ENCODE measurements at regions not wholly inside any gene's neighbourhood (a gene's known extent, or its start where the extent isn't known, plus 50 kb on each side); places are given as distances from the start of the nearest gene placed in this dataset.

GRCh38 chr6:1136415-1136774 is 175.5 kb upstream of the FOXQ1 start:
- ATAC-seq: no peak
- 32% methylated on average over 10 of the region's 10 CpGs for WGBS (ENCODE audit: insufficient coverage, insufficient replicate concordance, low lambda C conversion rate, missing lambda C conversion rate)
- Histone ChIP-seq H3K79me2 (ENCODE audit: control insufficient read depth, insufficient read depth, low read length) (no peaks in the 10 kb centered on the region), H4K20me1 (ENCODE audit: control insufficient read depth, insufficient read depth) (no peaks in the 10 kb centered on the region), H3K4me1 (ENCODE audit: control insufficient read depth, insufficient read depth, low read length) (no peaks in the 10 kb centered on the region), H3K4me2 (ENCODE audit: control insufficient read depth, insufficient read depth) (no peak overlapping the region), H3K9me3 (replicated peaks; ENCODE audit: control insufficient read depth, insufficient read depth, low read length) (no peaks in the 10 kb centered on the region; the same call in 2 of the 3 replicates), H3K27ac (ENCODE audit: control insufficient read depth, insufficient read depth) (no peak overlapping the region), H3K27me3 (replicated peaks in 1 of 2; ENCODE audit: control insufficient read depth in 2 of 2, insufficient read depth in 2 of 2, low read length in 1 of 2) (no peaks in the 10 kb centered on the region; a peak in 1 of 4 replicates), H3K4me3 (no peak overlapping the region), H3K9ac (ENCODE audit: control insufficient read depth, insufficient read depth, low read length) (no peak overlapping the region), H2AFZ (ENCODE audit: control insufficient read depth, low read depth, low read length) (no peak overlapping the region), H3K36me3 (ENCODE audit: control insufficient read depth in 2 of 2, insufficient read depth in 2 of 2, low read length in 1 of 2) (no peaks in the 10 kb centered on the region)
- in situ Hi-C loops (cut with MboI) (no loop called here), intact Hi-C loops (cut with micrococcal nuclease; ENCODE audit: unreplicated experiment) (no loop called here)
- POLR2A ChIA-PET: no interaction called here
- SMC1A ChIA-PET (ENCODE audit: uncharacterized antibody, unreplicated experiment): no interaction called here
- RAD21 ChIA-PET (ENCODE audit: unreplicated experiment): no interaction called here
- no peak for DNase-seq (ENCODE audit: low read depth, low spot score)
- CTCF ChIA-PET: no interaction called here
- no TSS peak for BruUV-seq (replicated peaks)
- no peak for FAIRE-seq
- TF ChIP-seq ATF2 (IDR thresholded peaks at IDR 0.05; ENCODE audit: low read length): no peak
- no peak for TF ChIP-seq USF2 (IDR thresholded peaks at IDR 0.05; ENCODE audit: borderline replicate concordance, low read depth, low read length)
- no peak for TF ChIP-seq SIX5 (IDR thresholded peaks at IDR 0.05; ENCODE audit: low read depth, low read length, severe bottlenecking)
- TF ChIP-seq BCL3 (IDR thresholded peaks at IDR 0.05; ENCODE audit: borderline replicate concordance, insufficient read depth, low read depth, low read length, poor library complexity, severe bottlenecking): no peak
- TF ChIP-seq ZNF24 (IDR thresholded peaks at IDR 0.05): no peak
- TF ChIP-seq ATF7 (IDR thresholded peaks at IDR 0.05; ENCODE audit: low read depth): no peak
- TF ChIP-seq HDAC2 (IDR thresholded peaks at IDR 0.05): no peak
- TF ChIP-seq JUNB (IDR thresholded peaks at IDR 0.05): no peak
- TF ChIP-seq MEF2B (IDR thresholded peaks at IDR 0.05; ENCODE audit: partially characterized antibody, poor library complexity, severe bottlenecking): no peak
- TF ChIP-seq MAX (IDR thresholded peaks at IDR 0.05; ENCODE audit: low read depth, low read length): no peak
- TF ChIP-seq HDGF (IDR thresholded peaks at IDR 0.05): no peak
- TF ChIP-seq ZNF207 (IDR thresholded peaks at IDR 0.05; ENCODE audit: borderline replicate concordance): no peak
- no peak for TF ChIP-seq ZNF687 (IDR thresholded peaks at IDR 0.05)
- TF ChIP-seq TCF7 (IDR thresholded peaks at IDR 0.05; ENCODE audit: borderline replicate concordance): no peak
- no peak for TF ChIP-seq PAX5 (IDR thresholded peaks at IDR 0.05; ENCODE audit: borderline replicate concordance, low read depth, low read length)
- TF ChIP-seq MXI1 (IDR thresholded peaks at IDR 0.05; ENCODE audit: low read depth, low read length): no peak

All from GM12878 (cell line).